ENCODE measurements at regions not wholly inside any gene's neighbourhood (a gene's known extent, or its start where the extent isn't known, plus 50 kb on each side); places are given as distances from the start of the nearest gene placed in this dataset.

- H3K4me1 Mint-ChIP-seq (ENCODE audit: unreplicated experiment), result peaks cover 16% of the 10 kb centered on the region
- peaks cover 6% of the 10 kb centered on the region for H3K27me3 Mint-ChIP-seq
- DNase-seq (ENCODE audit: extremely low spot score, unreplicated experiment), result no peak
- TF ChIP-seq CTCF (conservative IDR thresholded peaks at IDR 0.05), result no peak
- H3K36me3 Mint-ChIP-seq, result no peaks in the 10 kb centered on the region
- peak overlapping the region; percentile 76 for H3K27ac Mint-ChIP-seq
- H3K4me3 Mint-ChIP-seq, result peak overlapping the region; percentile 50
- H3K9me3 Mint-ChIP-seq, result no peaks in the 10 kb centered on the region
Measured at GRCh38 chr13:109684824-109685202, 101.6 kb downstream of the IRS2 start.

- DNase-seq (ENCODE audit: extremely low spot score, unreplicated experiment), result no peak
- Mint-ChIP-seq H3K4me3 (no peak overlapping the region), H3K9me3 (no peaks in the 10 kb centered on the region), H3K4me1 (ENCODE audit: unreplicated experiment) (peaks cover 16% of the 10 kb centered on the region), H3K27ac (peak overlapping the region; percentile 76), H3K27me3 (peaks cover 6% of the 10 kb centered on the region), H3K36me3 (no peaks in the 10 kb centered on the region)
- no peak for TF ChIP-seq CTCF (conservative IDR thresholded peaks at IDR 0.05)
Measured at GRCh38 chr13:109684084-109684823, 102.1 kb downstream of the IRS2 start.

- no peak for TF ChIP-seq CTCF (conservative IDR thresholded peaks at IDR 0.05)
- no peak overlapping the region for H3K4me3 Mint-ChIP-seq
- H3K4me1 Mint-ChIP-seq (ENCODE audit: unreplicated experiment), result peaks cover 16% of the 10 kb centered on the region
- no peak for DNase-seq (ENCODE audit: extremely low spot score, unreplicated experiment)
- H3K27me3 Mint-ChIP-seq, result peaks cover 6% of the 10 kb centered on the region
- no peaks in the 10 kb centered on the region for H3K9me3 Mint-ChIP-seq
- no peaks in the 10 kb centered on the region for H3K36me3 Mint-ChIP-seq
- no peak overlapping the region for H3K27ac Mint-ChIP-seq
Measured at GRCh38 chr13:109682534-109683244, 103.7 kb downstream of the IRS2 start.

- H3K4me3 Mint-ChIP-seq, result no peak overlapping the region
- H3K27me3 Mint-ChIP-seq, result peaks cover 6% of the 10 kb centered on the region
- H3K27ac Mint-ChIP-seq, result no peak overlapping the region
- DNase-seq (ENCODE audit: extremely low spot score, unreplicated experiment), result no peak
- H3K9me3 Mint-ChIP-seq, result no peaks in the 10 kb centered on the region
- no peak for TF ChIP-seq CTCF (conservative IDR thresholded peaks at IDR 0.05)
- no peaks in the 10 kb centered on the region for H3K36me3 Mint-ChIP-seq
- H3K4me1 Mint-ChIP-seq (ENCODE audit: unreplicated experiment), result peaks cover 16% of the 10 kb centered on the region
Measured at GRCh38 chr13:109680930-109681329, 105.5 kb downstream of the IRS2 start.

GRCh38 chr13:109680288-109680687 lies 106.1 kb downstream of the IRS2 start:
- no peak overlapping the region for H3K27ac Mint-ChIP-seq
- no peaks in the 10 kb centered on the region for H3K9me3 Mint-ChIP-seq
- no peaks in the 10 kb centered on the region for H3K36me3 Mint-ChIP-seq
- peaks cover 6% of the 10 kb centered on the region for H3K27me3 Mint-ChIP-seq
- DNase-seq (ENCODE audit: extremely low spot score, unreplicated experiment), result no peak
- peaks cover 12% of the 10 kb centered on the region for H3K4me1 Mint-ChIP-seq (ENCODE audit: unreplicated experiment)
- no peak overlapping the region for H3K4me3 Mint-ChIP-seq
- TF ChIP-seq CTCF (conservative IDR thresholded peaks at IDR 0.05), result no peak

Measured in type B pancreatic cell (in vitro differentiated cells).